ENCODE measurements at regions not wholly inside any gene's neighbourhood (a gene's known extent, or its start where the extent isn't known, plus 50 kb on each side); places are given as distances from the start of the nearest gene placed in this dataset.

- DNase-seq, result no peak
These were observed 179.9 kb downstream of the NPHP4 start for GRCh38 chr1:5812295-5812694.

GRCh38 chr1:5811419-5811818, 180.8 kb downstream of the NPHP4 start:
- DNase-seq, result no peak

GRCh38 chr1:5810553-5811270, 181.5 kb downstream of the NPHP4 start:
- no peak for DNase-seq

- no peak for DNase-seq
These were observed 182.1 kb downstream of the NPHP4 start for GRCh38 chr1:5810131-5810530.

GRCh38 chr1:5809207-5809788, 182.9 kb downstream of the NPHP4 start:
- no peak for DNase-seq

- no peak for DNase-seq
These were observed 188.4 kb downstream of the NPHP4 start for GRCh38 chr1:5803851-5804250.

- no peak for DNase-seq
These were observed 189.6 kb downstream of the NPHP4 start for GRCh38 chr1:5802606-5803005.

- DNase-seq, result no peak
These were observed 193.3 kb downstream of the NPHP4 start for GRCh38 chr1:5798904-5799303.

GRCh38 chr1:5798151-5798730, 194.0 kb downstream of the NPHP4 start:
- no peak for DNase-seq

GRCh38 chr1:5796028-5796427, 196.2 kb downstream of the NPHP4 start:
- no peak for DNase-seq

GRCh38 chr1:5794279-5794678, 197.9 kb downstream of the NPHP4 start:
- no peak for DNase-seq

GRCh38 chr1:5793516-5793915, 198.7 kb downstream of the NPHP4 start:
- DNase-seq, result no peak

GRCh38 chr1:5781079-5781478, 211.1 kb downstream of the NPHP4 start:
- DNase-seq, result no peak

- no peak for DNase-seq
These were observed 211.9 kb downstream of the NPHP4 start for GRCh38 chr1:5780324-5780716.

- no peak for DNase-seq
These were observed 212.5 kb downstream of the NPHP4 start for GRCh38 chr1:5779608-5780323.

GRCh38 chr1:5776035-5776550, 216.1 kb downstream of the NPHP4 start:
- DNase-seq, result no peak

- no peak for DNase-seq
These were observed 218.2 kb downstream of the NPHP4 start for GRCh38 chr1:5774019-5774418.

GRCh38 chr1:5771788-5772187, 220.4 kb downstream of the NPHP4 start:
- DNase-seq, result no peak

- DNase-seq, result peak in 1 of 2 donors; percentile 31
These were observed 221.1 kb downstream of the NPHP4 start for GRCh38 chr1:5770981-5771765.

- no peak for DNase-seq
These were observed 222.5 kb downstream of the NPHP4 start for GRCh38 chr1:5769760-5770159.

GRCh38 chr1:5769146-5769545, 223.1 kb downstream of the NPHP4 start:
- DNase-seq, result no peak

GRCh38 chr1:5768014-5768413, 224.2 kb downstream of the NPHP4 start:
- DNase-seq, result no peak
